PC-9 (cell line): ENCODE measurements at regions not wholly inside any gene's neighbourhood (a gene's known extent, or its start where the extent isn't known, plus 50 kb on each side); places are given as distances from the start of the nearest gene placed in this dataset.

Experiments used
- BruUV-seq: library from RNA; stranded (reverse); fragments of 400-500 nt; replicated peaks from 2 replicates; lab custom pipeline; 2021; lab: Mats Ljungman, UMichigan
- CTCF ChIA-PET: fragments of 300-600 bp; sonication (Branson Sonifier 250); formaldehyde crosslinking; loops from one replicate; lab custom pipeline; 2022; ENCODE audit warnings: antibody characterized with exemption; lab: Charles Lee
- POLR2A ChIA-PET: fragments of 300-600 bp; sonication (Branson Sonifier 250); formaldehyde crosslinking; loops from one replicate; lab custom pipeline; 2022; ENCODE audit warnings: antibody characterized with exemption; ENCODE audit not compliant: unreplicated experiment; lab: Charles Lee
- DNase-seq, 2 experiments: peaks; one replicate each; pipeline versions ENCODE4 v3.0.0 to v3.0.0-alpha.2; 2015 to 2022; ENCODE audit warnings: mixed read lengths in 1 of 2
- H2AFZ ChIP-seq: fragments of 200-600 bp; sonication (generic); 2 replicates; pipeline ENCODE4 v1.8.1; 2017; ENCODE audit warnings: antibody characterized with exemption
- H3F3A ChIP-seq: fragments of 200-600 bp; sonication (generic); 2 replicates; pipeline ENCODE4 v1.8.1; 2017; ENCODE audit warnings: antibody characterized with exemption, mild to moderate bottlenecking, low read depth; ENCODE audit not compliant: insufficient read depth
- H3K27ac ChIP-seq: fragments of 200-600 bp; sonication (generic); 2 replicates; pipeline ENCODE4 v1.6.1; 2016; ENCODE audit warnings: mixed run types
- H3K27me3 ChIP-seq: fragments of 200-600 bp; sonication (generic); 2 replicates; pipeline ENCODE4 v1.6.1; 2016; ENCODE audit warnings: low read depth, mixed run types; ENCODE audit not compliant: insufficient read depth
- H3K36me3 ChIP-seq: fragments of 200-600 bp; sonication (generic); 2 replicates; pipeline ENCODE4 v1.6.1; 2016; ENCODE audit warnings: low read depth, mixed run types
- H3K4me1 ChIP-seq: fragments of 200-600 bp; sonication (generic); replicated peaks from 2 replicates; pipeline ENCODE4 v1.6.1; 2016; ENCODE audit warnings: mixed run types; ENCODE audit not compliant: insufficient read depth
- H3K4me2 ChIP-seq: fragments of 200-600 bp; sonication (generic); 2 replicates; pipeline ENCODE4 v1.6.1; 2017; ENCODE audit warnings: mixed run types
- H3K4me3 ChIP-seq: fragments of 200-600 bp; sonication (generic); 2 replicates; pipeline ENCODE4 v1.6.1; 2016; ENCODE audit warnings: mixed run types
- H3K79me2 ChIP-seq: fragments of 200-600 bp; sonication (generic); 2 replicates; pipeline ENCODE4 v1.6.1; 2017; ENCODE audit warnings: low read depth, mixed run types
- H3K9me2 ChIP-seq: fragments of 200-600 bp; sonication (generic); 2 replicates; pipeline ENCODE4 v1.8.1; 2017; ENCODE audit warnings: mild to moderate bottlenecking; ENCODE audit not compliant: insufficient read depth
- H3K9me3 ChIP-seq: fragments of 200-600 bp; sonication (generic); 2 replicates; pipeline ENCODE4 v1.8.1; 2016; ENCODE audit warnings: low read depth; ENCODE audit not compliant: insufficient read depth
- H4K20me1 ChIP-seq: fragments of 200-600 bp; sonication (generic); 2 replicates; pipeline ENCODE4 v1.8.1; 2017; ENCODE audit not compliant: insufficient read depth
- EZH2 ChIP-seq: fragments of 200-600 bp; sonication (generic); IDR thresholded peaks from 2 replicates; pipeline ENCODE4 v1.8.0; 2017; ENCODE audit warnings: antibody characterized with exemption, low read depth
- intact Hi-C: fragments of 100-400 bp; cut with micrococcal nuclease; formaldehyde crosslinking; loops from one replicate; pipeline ENCODE4 v1.10.0; 2022; ENCODE audit not compliant: unreplicated experiment
- TF ChIP-seq, protein P1 (sequence below): fragments of 200-600 bp; sonication (generic); conservative IDR thresholded peaks from 2 replicates; pipeline ENCODE4 v1.6.1; 2017; ENCODE audit warnings: mixed run types, antibody characterized with exemption, mild to moderate bottlenecking, moderate library complexity

DNA sequence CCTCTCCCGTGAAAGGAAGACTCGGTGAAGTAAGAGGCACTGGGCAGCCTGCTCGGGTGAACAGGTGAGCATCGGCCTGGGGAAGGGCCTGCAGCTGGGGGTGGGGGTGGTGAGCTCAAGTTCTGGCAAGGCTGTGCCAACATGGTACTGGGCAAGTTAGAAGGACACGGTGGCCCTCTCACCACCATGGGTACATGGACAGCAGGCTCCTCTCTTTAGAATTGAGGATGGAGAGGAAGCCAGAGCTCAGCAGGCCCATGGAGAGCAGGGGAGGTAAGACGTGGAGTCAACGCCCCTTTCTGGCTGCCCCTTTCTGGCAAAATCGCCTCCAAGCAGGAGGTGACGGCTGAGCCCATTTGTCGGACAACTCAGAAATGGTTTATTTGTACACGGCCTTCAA, 135.6 kb downstream of the ANKRD60 start:
- Histone ChIP-seq H2AFZ (no peak overlapping the region), H3K9me3 (no peaks in the 10 kb centered on the region; the same call in 1 of the 2 replicates), H3F3A (no peaks in the 10 kb centered on the region), H3K4me2 (no peak overlapping the region), H3K4me3 (no peak overlapping the region), H3K79me2 (no peaks in the 10 kb centered on the region), H4K20me1 (no peaks in the 10 kb centered on the region), H3K9me2 (no peaks in the 10 kb centered on the region), H3K36me3 (no peaks in the 10 kb centered on the region), H3K27ac (no peak overlapping the region), H3K27me3 (no peaks in the 10 kb centered on the region), H3K4me1 (no peaks in the 10 kb centered on the region)
- no TSS peak for BruUV-seq
- TF ChIP-seq EZH2: no peak
- TF ChIP-seq, protein P1, sequence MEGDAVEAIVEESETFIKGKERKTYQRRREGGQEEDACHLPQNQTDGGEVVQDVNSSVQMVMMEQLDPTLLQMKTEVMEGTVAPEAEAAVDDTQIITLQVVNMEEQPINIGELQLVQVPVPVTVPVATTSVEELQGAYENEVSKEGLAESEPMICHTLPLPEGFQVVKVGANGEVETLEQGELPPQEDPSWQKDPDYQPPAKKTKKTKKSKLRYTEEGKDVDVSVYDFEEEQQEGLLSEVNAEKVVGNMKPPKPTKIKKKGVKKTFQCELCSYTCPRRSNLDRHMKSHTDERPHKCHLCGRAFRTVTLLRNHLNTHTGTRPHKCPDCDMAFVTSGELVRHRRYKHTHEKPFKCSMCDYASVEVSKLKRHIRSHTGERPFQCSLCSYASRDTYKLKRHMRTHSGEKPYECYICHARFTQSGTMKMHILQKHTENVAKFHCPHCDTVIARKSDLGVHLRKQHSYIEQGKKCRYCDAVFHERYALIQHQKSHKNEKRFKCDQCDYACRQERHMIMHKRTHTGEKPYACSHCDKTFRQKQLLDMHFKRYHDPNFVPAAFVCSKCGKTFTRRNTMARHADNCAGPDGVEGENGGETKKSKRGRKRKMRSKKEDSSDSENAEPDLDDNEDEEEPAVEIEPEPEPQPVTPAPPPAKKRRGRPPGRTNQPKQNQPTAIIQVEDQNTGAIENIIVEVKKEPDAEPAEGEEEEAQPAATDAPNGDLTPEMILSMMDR: no peak
- intact Hi-C loops: no loop called here
- DNase-seq: no peak
- ChIA-PET POLR2A (no interaction called here), CTCF (no interaction called here)

DNA sequence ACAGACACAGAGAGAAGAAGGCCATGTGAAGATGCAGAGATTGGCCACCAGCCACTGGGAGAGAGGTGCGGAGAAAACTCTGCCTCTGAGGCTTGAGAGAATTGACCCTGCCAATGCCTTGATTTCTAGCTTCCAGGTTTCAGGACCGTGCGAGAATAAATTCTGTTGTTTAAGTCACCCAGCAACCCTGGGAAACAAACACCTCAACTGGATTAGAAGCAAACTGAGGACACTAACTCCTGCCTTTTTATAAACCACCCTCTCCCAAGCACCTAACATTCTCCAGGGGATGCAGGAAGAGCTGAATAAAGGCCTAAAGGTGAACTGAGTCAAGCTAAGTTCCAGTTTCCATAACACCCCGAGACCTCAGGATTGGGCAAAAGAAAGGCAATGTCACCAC, 136.1 kb downstream of the ANKRD60 start:
- intact Hi-C loops: no loop called here
- H2AFZ ChIP-seq: no peak overlapping the region
- no peak overlapping the region for H3K4me3 ChIP-seq
- POLR2A ChIA-PET: no interaction called here
- TF ChIP-seq, protein P1: no peak
- TF ChIP-seq EZH2: no peak
- no peaks in the 10 kb centered on the region for H3K36me3 ChIP-seq
- CTCF ChIA-PET: no interaction called here
- BruUV-seq: no TSS peak
- no peak for DNase-seq
- H3K79me2 ChIP-seq: no peaks in the 10 kb centered on the region
- H3K4me2 ChIP-seq: no peak overlapping the region
- H3K9me2 ChIP-seq: no peaks in the 10 kb centered on the region
- H3F3A ChIP-seq: no peaks in the 10 kb centered on the region
- no peaks in the 10 kb centered on the region; the same call in 1 of the 2 replicates for H3K9me3 ChIP-seq
- no peak overlapping the region for H3K27ac ChIP-seq
- H3K4me1 ChIP-seq: no peaks in the 10 kb centered on the region
- H4K20me1 ChIP-seq: no peaks in the 10 kb centered on the region
- H3K27me3 ChIP-seq: no peaks in the 10 kb centered on the region

DNA sequence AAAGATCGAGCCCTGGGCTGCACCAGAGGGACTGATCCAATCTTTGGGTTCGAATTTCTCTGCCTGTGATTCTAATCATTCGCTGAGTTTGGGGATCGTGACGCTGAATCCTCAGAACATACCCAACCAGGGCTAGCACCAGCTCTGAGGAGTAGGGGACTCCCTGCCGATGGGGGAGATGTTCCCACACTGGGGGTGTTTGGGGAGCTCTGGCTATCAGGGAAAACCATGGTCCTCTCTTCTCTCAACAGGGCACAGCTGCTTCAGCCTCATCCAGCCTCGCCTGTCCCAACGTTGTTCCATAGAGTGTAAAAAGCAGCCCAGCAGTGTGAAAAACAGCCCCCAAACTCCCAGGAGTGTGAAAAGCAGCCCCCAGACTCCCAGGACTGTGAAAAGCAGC, 136.6 kb downstream of the ANKRD60 start:
- Histone ChIP-seq H3K4me1 (no peaks in the 10 kb centered on the region), H3K9me2 (no peaks in the 10 kb centered on the region), H2AFZ (no peak overlapping the region), H3K79me2 (no peaks in the 10 kb centered on the region), H3K9me3 (no peaks in the 10 kb centered on the region; the same call in 1 of the 2 replicates), H3K36me3 (no peaks in the 10 kb centered on the region), H4K20me1 (no peaks in the 10 kb centered on the region), H3K4me2 (no peak overlapping the region), H3K4me3 (no peak overlapping the region), H3F3A (no peaks in the 10 kb centered on the region), H3K27ac (no peak overlapping the region), H3K27me3 (no peaks in the 10 kb centered on the region)
- CTCF ChIA-PET: no interaction called here
- no peak for TF ChIP-seq EZH2
- no TSS peak for BruUV-seq
- DNase-seq: no peak
- intact Hi-C loops: no loop called here
- POLR2A ChIA-PET: no interaction called here

DNA sequence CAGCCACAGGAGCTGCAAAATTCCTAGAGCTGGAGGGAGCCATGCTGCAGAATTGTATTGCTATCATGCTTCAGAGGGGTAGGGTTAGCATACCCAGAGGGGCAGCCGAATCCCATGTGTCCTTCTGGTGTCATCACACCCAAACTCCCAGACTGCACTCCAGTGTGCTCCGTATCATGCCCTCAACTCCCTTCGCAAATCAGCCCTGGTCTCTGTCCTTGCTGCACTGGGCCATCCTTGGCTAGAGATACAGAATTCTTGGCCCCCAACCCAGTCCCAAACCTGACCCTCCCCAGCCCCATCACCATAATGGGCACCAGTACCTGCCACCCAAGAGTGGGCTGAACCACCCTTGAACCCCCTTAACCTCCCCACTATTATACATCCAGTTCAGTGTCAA, 138.3 kb downstream of the ANKRD60 start:
- intact Hi-C loops: no loop called here
- TF ChIP-seq, protein P1: no peak
- no peak for TF ChIP-seq EZH2
- Histone ChIP-seq H3K79me2 (no peaks in the 10 kb centered on the region), H3K4me3 (no peak overlapping the region), H3K27ac (no peak overlapping the region), H3F3A (no peaks in the 10 kb centered on the region), H3K9me2 (no peaks in the 10 kb centered on the region), H3K9me3 (no peaks in the 10 kb centered on the region), H3K36me3 (no peaks in the 10 kb centered on the region), H2AFZ (no peak overlapping the region), H3K4me1 (0 out of 2 replicates have a peak, but pooled peaks cover 2% of the 10 kb centered on the region), H4K20me1 (no peaks in the 10 kb centered on the region), H3K27me3 (no peaks in the 10 kb centered on the region), H3K4me2 (no peak overlapping the region)
- CTCF ChIA-PET: no interaction called here
- DNase-seq: no peak
- POLR2A ChIA-PET: no interaction called here
- no TSS peak for BruUV-seq
